SK-N-SH treated with all-trans-retinoic acid at 6 μM for 48 hours (cell line): ENCODE measurements at regions not wholly inside any gene's neighbourhood (a gene's known extent, or its start where the extent isn't known, plus 50 kb on each side); places are given as distances from the start of the nearest gene placed in this dataset.

Experiments
- BACH2 ChIP-seq: fragments of 250-450 bp; sonication (Bioruptor Pico); IDR thresholded peaks from 2 replicates; pipeline ENCODE4 v1.9.0; 2021; ENCODE audit warnings: mild to moderate bottlenecking, borderline replicate concordance
- CREB5 ChIP-seq: fragments of 250-450 bp; sonication (Bioruptor Pico); IDR thresholded peaks from 2 replicates; pipeline ENCODE4 v1.5.1; 2020; ENCODE audit warnings: low read depth, mild to moderate bottlenecking, moderate library complexity
- GLIS3 ChIP-seq: fragments of 250-450 bp; sonication (Bioruptor Pico); IDR thresholded peaks from 2 replicates; pipeline ENCODE4 v1.5.0; 2020; ENCODE audit warnings: mild to moderate bottlenecking, moderate library complexity
- PATZ1 ChIP-seq: fragments of 250-450 bp; sonication (Bioruptor Pico); IDR thresholded peaks from 2 replicates; pipeline ENCODE4 v1.8.0; 2020; ENCODE audit warnings: mild to moderate bottlenecking, moderate library complexity, borderline replicate concordance
- TCF4 ChIP-seq: fragments of 250-450 bp; sonication (Bioruptor Pico); IDR thresholded peaks from 2 replicates; pipeline ENCODE4 v1.8.0; 2021; ENCODE audit warnings: mild to moderate bottlenecking, moderate library complexity, borderline replicate concordance

GRCh38 chr11:69923196-69923595 lies 104.0 kb upstream of the FGF3 start:
- TF ChIP-seq CREB5 (CRISPR knock-in tag) (no peak), TCF4 (CRISPR knock-in tag) (no peak), GLIS3 (CRISPR knock-in tag) (no peak), PATZ1 (CRISPR knock-in tag) (no peak), BACH2 (no peak)
